WTC11 (cell line): ENCODE measurements at regions not wholly inside any gene's neighbourhood (a gene's known extent, or its start where the extent isn't known, plus 50 kb on each side); places are given as distances from the start of the nearest gene placed in this dataset.

Experiments
- ATAC-seq: fragments of 200-7000 bp; cut with Tn5 transposase; 2 replicates; pipeline ENCODE4 v1.10.0; 2021; ENCODE audit warnings: mild to moderate bottlenecking, moderate library complexity
- CTCF ChIA-PET: fragments of 300-600 bp; sonication (Branson Sonifier 250); formaldehyde crosslinking; loops from one replicate; lab custom pipeline; 2021; ENCODE audit warnings: antibody characterized with exemption; lab: Charles Lee
- POLR2A ChIA-PET: fragments of 350-600 bp; sonication (Branson Sonifier 250); formaldehyde crosslinking; loops from one replicate; lab custom pipeline; 2021; ENCODE audit warnings: antibody characterized with exemption; lab: Charles Lee
- DNase-seq: peaks from one replicate; pipeline ENCODE4 v3.0.0; 2021; ENCODE audit warnings: low spot score
- H3K27ac Mint-ChIP-seq: 2 replicates; pipeline ENCODE4 v1.8.0; 2021; ENCODE audit warnings: mixed read lengths
- H3K27me3 Mint-ChIP-seq: 2 replicates; pipeline ENCODE4 v1.8.0; 2021; ENCODE audit warnings: low read depth, mild to moderate bottlenecking, moderate library complexity, mixed read lengths
- H3K36me3 Mint-ChIP-seq: 2 replicates; pipeline ENCODE4 v1.8.0; 2021; ENCODE audit warnings: mixed read lengths
- H3K4me1 Mint-ChIP-seq: 2 replicates; pipeline ENCODE4 v1.8.0; 2022; ENCODE audit warnings: mixed read lengths
- H3K4me3 Mint-ChIP-seq: 2 replicates; pipeline ENCODE4 v1.8.0; 2021; ENCODE audit warnings: mild to moderate bottlenecking, moderate library complexity, mixed read lengths
- H3K9me3 Mint-ChIP-seq: 2 replicates; pipeline ENCODE4 v1.8.0; 2021; ENCODE audit warnings: mixed read lengths
- ATF1 ChIP-seq: sonication (generic); formaldehyde crosslinking; IDR thresholded peaks from 2 replicates; pipeline ENCODE4 v1.8.1; 2023; ENCODE audit warnings: mild to moderate bottlenecking, moderate library complexity, missing genetic modification reagents
- E2F1 ChIP-seq: sonication (generic); formaldehyde crosslinking; IDR thresholded peaks from 2 replicates; pipeline ENCODE4 v1.8.0; 2022; ENCODE audit warnings: mild to moderate bottlenecking, missing genetic modification reagents
- E2F5 ChIP-seq: sonication (generic); formaldehyde crosslinking; IDR thresholded peaks from 2 replicates; pipeline ENCODE4 v1.8.1; 2022; ENCODE audit warnings: mild to moderate bottlenecking, moderate library complexity, missing genetic modification reagents
- FOXK1 ChIP-seq: sonication (generic); formaldehyde crosslinking; IDR thresholded peaks from 2 replicates; pipeline ENCODE4 v1.8.0; 2022; ENCODE audit warnings: mild to moderate bottlenecking, moderate library complexity, missing genetic modification reagents
- FOXP1 ChIP-seq: sonication (generic); formaldehyde crosslinking; IDR thresholded peaks from 2 replicates; pipeline ENCODE4 v1.8.0; 2022; ENCODE audit warnings: missing genetic modification reagents, mild to moderate bottlenecking, moderate library complexity, borderline replicate concordance
- JAZF1 ChIP-seq: fragments of 250-450 bp; sonication (Bioruptor Pico); IDR thresholded peaks from 2 replicates; pipeline ENCODE4 v1.9.0; 2021; ENCODE audit warnings: moderate library complexity, mild to moderate bottlenecking, inconsistent platforms
- JUN ChIP-seq: sonication (generic); formaldehyde crosslinking; IDR thresholded peaks from 2 replicates; pipeline ENCODE4 v1.8.0; 2023; ENCODE audit warnings: mild to moderate bottlenecking, missing genetic modification reagents
- NFATC4 ChIP-seq: fragments of 250-450 bp; sonication (Bioruptor Pico); IDR thresholded peaks from 2 replicates; pipeline ENCODE4 v1.9.0; 2021; ENCODE audit warnings: mild to moderate bottlenecking
- NR3C1 ChIP-seq: sonication (generic); formaldehyde crosslinking; conservative IDR thresholded peaks from 2 replicates; pipeline ENCODE4 v1.8.1; 2023; ENCODE audit warnings: low read depth, mild to moderate bottlenecking, missing genetic modification reagents
- OVOL2 ChIP-seq: fragments of 250-450 bp; sonication (Bioruptor Pico); IDR thresholded peaks from 2 replicates; pipeline ENCODE4 v1.9.0; 2021; ENCODE audit warnings: mild to moderate bottlenecking, borderline replicate concordance
- PREB ChIP-seq: sonication (generic); formaldehyde crosslinking; IDR thresholded peaks from 2 replicates; pipeline ENCODE4 v1.8.1; 2022; ENCODE audit warnings: mild to moderate bottlenecking, missing genetic modification reagents, moderate library complexity, borderline replicate concordance
- SOX15 ChIP-seq: fragments of 250-450 bp; sonication (Bioruptor Pico); IDR thresholded peaks from 2 replicates; pipeline ENCODE4 v1.9.0; 2021; ENCODE audit warnings: mild to moderate bottlenecking
- TEAD1 ChIP-seq: sonication (generic); formaldehyde crosslinking; IDR thresholded peaks from 2 replicates; pipeline ENCODE4 v1.8.0; 2022; ENCODE audit warnings: mild to moderate bottlenecking, missing genetic modification reagents
- ZMAT4 ChIP-seq: fragments of 250-450 bp; sonication (Bioruptor Pico); IDR thresholded peaks from 2 replicates; pipeline ENCODE4 v1.9.0; 2021; ENCODE audit warnings: mild to moderate bottlenecking
- ZNF138 ChIP-seq: sonication (generic); formaldehyde crosslinking; conservative IDR thresholded peaks from 2 replicates; pipeline ENCODE4 v1.8.1; 2022; ENCODE audit warnings: mild to moderate bottlenecking, moderate library complexity, missing genetic modification reagents
- ZNF263 ChIP-seq: sonication (generic); formaldehyde crosslinking; IDR thresholded peaks from 2 replicates; pipeline ENCODE4 v1.8.1; 2022; ENCODE audit warnings: low read depth, mild to moderate bottlenecking, moderate library complexity, missing genetic modification reagents
- ZNF396 ChIP-seq: fragments of 250-450 bp; sonication (Bioruptor Pico); IDR thresholded peaks from 2 replicates; pipeline ENCODE4 v1.8.0; 2021; ENCODE audit warnings: mild to moderate bottlenecking, moderate library complexity, borderline replicate concordance
- ZNF423 ChIP-seq: fragments of 250-450 bp; sonication (Bioruptor Pico); IDR thresholded peaks from 2 replicates; pipeline ENCODE4 v2.1.2; 2022; ENCODE audit warnings: mild to moderate bottlenecking, moderate library complexity
- ZSCAN18 ChIP-seq: fragments of 250-450 bp; sonication (Bioruptor Pico); IDR thresholded peaks from 2 replicates; pipeline ENCODE4 v2.1.2; 2022; ENCODE audit warnings: mild to moderate bottlenecking, moderate library complexity

- Mint-ChIP-seq H3K27ac (no peak overlapping the region), H3K27me3 (no peaks in the 10 kb centered on the region), H3K9me3 (no peaks in the 10 kb centered on the region)
- POLR2A ChIA-PET = no interaction called here
- TF ChIP-seq ZMAT4 (CRISPR knock-in tag) (no peak), ATF1 (CRISPR knock-in tag) (no peak), PREB (CRISPR knock-in tag) (no peak), SOX15 (CRISPR knock-in tag) (no peak), OVOL2 (CRISPR knock-in tag) (no peak), FOXP1 (CRISPR knock-in tag) (no peak), ZNF138 (CRISPR knock-in tag) (no peak), E2F1 (no peak), JUN (CRISPR knock-in tag) (no peak), TEAD1 (CRISPR knock-in tag) (no peak), JAZF1 (CRISPR knock-in tag) (no peak), ZNF423 (CRISPR knock-in tag) (no peak)
- TF ChIP-seq, all 79 proteins: peak for 0
- Mint-ChIP-seq H3K4me1 (no peaks in the 10 kb centered on the region), H3K4me3 (no peak overlapping the region), H3K36me3 (no peaks in the 10 kb centered on the region)
- ATAC-seq (no peak), DNase-seq (no peak)
- CTCF ChIA-PET = no interaction called here
Measured at GRCh38 chr15:81056304-81056703, 55.6 kb downstream of the TLNRD1 start.

GRCh38 chr15:81060470-81060869 is 59.7 kb downstream of the TLNRD1 start:
- CTCF ChIA-PET = no interaction called here

GRCh38 chr15:81060907-81061306 is 60.2 kb downstream of the TLNRD1 start:
- ChIA-PET CTCF (interaction anchor here (0.6 kb wide), 1 partner anchor 80 kb away, joined by 4 read pairs; no protein-coding TSS in a partner anchor), POLR2A (no interaction called here)
- DNase-seq (no peak), ATAC-seq (no peak)
- no peaks in the 10 kb centered on the region for H3K9me3 Mint-ChIP-seq
- no peak overlapping the region for H3K27ac Mint-ChIP-seq
- no peaks in the 10 kb centered on the region for H3K36me3 Mint-ChIP-seq
- H3K4me3 Mint-ChIP-seq = no peak overlapping the region
- TF ChIP-seq ZNF263 (CRISPR knock-in tag) (no peak), JUN (CRISPR knock-in tag) (no peak), NFATC4 (CRISPR knock-in tag) (no peak), ZSCAN18 (CRISPR knock-in tag) (no peak), E2F5 (CRISPR knock-in tag) (no peak), FOXK1 (no peak), ZNF396 (CRISPR knock-in tag) (no peak)
- H3K27me3 Mint-ChIP-seq = peaks cover 3% of the 10 kb centered on the region; the same call in 1 of the 2 replicates
- H3K4me1 Mint-ChIP-seq = no peaks in the 10 kb centered on the region

More at GRCh38 chr15:81060470-81060869, 59.7 kb downstream of the TLNRD1 start:
- Mint-ChIP-seq H3K9me3 (no peaks in the 10 kb centered on the region), H3K36me3 (no peaks in the 10 kb centered on the region), H3K27me3 (peaks cover 3% of the 10 kb centered on the region; the same call in 1 of the 2 replicates), H3K27ac (no peak overlapping the region), H3K4me3 (no peak overlapping the region), H3K4me1 (no peaks in the 10 kb centered on the region)
- POLR2A ChIA-PET = no interaction called here
- ATAC-seq (no peak), DNase-seq (no peak)
- no peak for TF ChIP-seq NR3C1 (CRISPR knock-in tag)
